AG04449 (cell line): ENCODE measurements at regions not wholly inside any gene's neighbourhood (a gene's known extent, or its start where the extent isn't known, plus 50 kb on each side); places are given as distances from the start of the nearest gene placed in this dataset.

Experiments used
- CTCF ChIA-PET: fragments of 350-600 bp; formaldehyde crosslinking; extraction: SDS; loops from one replicate; lab custom pipeline; 2021; ENCODE audit warnings: antibody characterized with exemption; lab: Yijun Ruan, JAX
- POLR2A ChIA-PET: fragments of 400-600, 350-600 bp; formaldehyde crosslinking; extraction: SDS; loops from one replicate; lab custom pipeline; 2020; ENCODE audit warnings: antibody characterized with exemption, inconsistent platforms; lab: Yijun Ruan, JAX
- DNase-seq: peaks from one replicate; pipeline ENCODE4 v3.0.0-alpha.2; 2010; ENCODE audit warnings: low read depth, low spot score
- H3K4me3 ChIP-seq: 2 replicates; pipeline ENCODE4 v1.5.1; 2011; ENCODE audit warnings: low read depth, mild to moderate bottlenecking, control low read depth, low read length
- CTCF ChIP-seq: IDR thresholded peaks from one replicate; pipeline ENCODE4 v1.5.1; 2011; ENCODE audit warnings: mild to moderate bottlenecking, moderate library complexity, low read length, control low read depth, inconsistent platforms; ENCODE audit not compliant: insufficient read depth; ENCODE audit errors: missing control alignments

GRCh38 chr12:86445356-86445755, 189.2 kb upstream of the MGAT4C start:
- no peak for TF ChIP-seq CTCF
- DNase-seq, result no peak
- CTCF ChIA-PET, result no interaction called here
- no peak overlapping the region for H3K4me3 ChIP-seq
- POLR2A ChIA-PET, result no interaction called here

GRCh38 chr12:86435053-86435452, 178.9 kb upstream of the MGAT4C start:
- TF ChIP-seq CTCF, result no peak
- ChIA-PET POLR2A (no interaction called here), CTCF (no interaction called here)
- H3K4me3 ChIP-seq, result no peak overlapping the region
- DNase-seq, result no peak

GRCh38 chr12:86429824-86430223, 173.6 kb upstream of the MGAT4C start:
- ChIA-PET POLR2A (no interaction called here), CTCF (no interaction called here)
- no peak for DNase-seq
- TF ChIP-seq CTCF, result no peak
- H3K4me3 ChIP-seq, result no peak overlapping the region

GRCh38 chr12:86421333-86421732, 165.1 kb upstream of the MGAT4C start:
- no peak for DNase-seq
- ChIA-PET CTCF (no interaction called here), POLR2A (no interaction called here)
- no peak overlapping the region for H3K4me3 ChIP-seq
- TF ChIP-seq CTCF, result no peak

GRCh38 chr12:86414201-86414600, 158.0 kb upstream of the MGAT4C start:
- ChIA-PET POLR2A (no interaction called here), CTCF (no interaction called here)
- no peak for TF ChIP-seq CTCF
- H3K4me3 ChIP-seq, result no peak overlapping the region
- no peak for DNase-seq

GRCh38 chr12:86411710-86412109, 155.5 kb upstream of the MGAT4C start:
- no peak for TF ChIP-seq CTCF
- H3K4me3 ChIP-seq, result no peak overlapping the region
- POLR2A ChIA-PET, result no interaction called here
- no peak for DNase-seq
- CTCF ChIA-PET, result no interaction called here
